ENCODE measurements at regions not wholly inside any gene's neighbourhood (a gene's known extent, or its start where the extent isn't known, plus 50 kb on each side); places are given as distances from the start of the nearest gene placed in this dataset.

- ATAC-seq = no peak
- BruUV-seq (replicated peaks) = no TSS peak
- no peaks in the 10 kb centered on the region for H3K36me3 ChIP-seq (ENCODE audit: control insufficient read depth in 1 of 2, insufficient read depth in 2 of 2, low read length in 2 of 2)
- no peak for DNase-seq (ENCODE audit: low read depth, low spot score)
- no peak overlapping the region for H3K27ac ChIP-seq (ENCODE audit: low read depth, low read length)
- H3K4me3 ChIP-seq (replicated peaks in 1 of 2; ENCODE audit: low read depth in 1 of 2, low read length in 2 of 2) = no peak overlapping the region
- H3K79me2 ChIP-seq (ENCODE audit: insufficient read depth, low read length) = no peaks in the 10 kb centered on the region
- H3K9ac ChIP-seq (ENCODE audit: low read length) = no peak overlapping the region
- ChIA-PET RAD21 (ENCODE audit: low non-redundant PET in 1 of 2, low total read pairs in 2 of 2, uncharacterized antibody in 2 of 2, unreplicated experiment in 2 of 2) (no interaction called here), CTCF (no interaction called here), POLR2A (no interaction called here)
- no peak overlapping the region for H3K4me2 ChIP-seq (ENCODE audit: low read length)
- peaks cover 4 to 26% of the 10 kb centered on the region in 2 experiments; a peak in 2 of 4 replicates for H3K9me3 ChIP-seq (ENCODE audit: control insufficient read depth in 1 of 2, insufficient read depth in 1 of 2, low read depth in 1 of 2, low read length in 2 of 2)
- no peaks in the 10 kb centered on the region for H3K9me2 ChIP-seq (ENCODE audit: insufficient read depth)
- TF ChIP-seq SIN3A (IDR thresholded peaks at IDR 0.05; ENCODE audit: low read depth) (no peak), MAX (IDR thresholded peaks at IDR 0.05) (no peak), SRF (IDR thresholded peaks at IDR 0.05; ENCODE audit: low read depth) (no peak), FOSL1 (IDR thresholded peaks at IDR 0.05; ENCODE audit: low read depth) (no peak), ATF3 (IDR thresholded peaks at IDR 0.05) (no peak), EZH2phosphoT487 (IDR thresholded peaks at IDR 0.05; ENCODE audit: borderline replicate concordance) (no peak), ZNF274 (IDR thresholded peaks at IDR 0.05; ENCODE audit: low read depth, low read length) (no peak), CEBPB (IDR thresholded peaks at IDR 0.05; ENCODE audit: low read depth) (no peak), POLR2AphosphoS5 (IDR thresholded peaks at IDR 0.05; ENCODE audit: low read depth, low read length) (no peak), EZH2 (IDR thresholded peaks at IDR 0.05) (no peak), REST (IDR thresholded peaks at IDR 0.05; ENCODE audit: low read depth) (no peak), CBX3 (IDR thresholded peaks at IDR 0.05; ENCODE audit: low read depth) (no peak), EGR1 (IDR thresholded peaks at IDR 0.05; ENCODE audit: low read depth) (no peak), JUND (IDR thresholded peaks at IDR 0.05) (no peak), CTCF (IDR thresholded peaks at IDR 0.05 in 2 of 3, conservative IDR thresholded peaks at IDR 0.05 in 1 of 3; ENCODE audit: borderline replicate concordance in 1 of 3, insufficient read depth in 1 of 3, low read depth in 2 of 3, low read length in 2 of 3) (no peak)
- H3K27me3 ChIP-seq (ENCODE audit: insufficient read depth, low read length) = no peaks in the 10 kb centered on the region
- no peak overlapping the region for H2AFZ ChIP-seq (ENCODE audit: low read depth, low read length, poor library complexity, severe bottlenecking)
- H3K4me1 ChIP-seq (ENCODE audit: control insufficient read depth in 1 of 2, insufficient read depth in 2 of 2, low read length in 2 of 2) = no peaks in the 10 kb centered on the region
- intact Hi-C loops (cut with micrococcal nuclease) = no loop called here
- H4K20me1 ChIP-seq (ENCODE audit: insufficient read depth) = no peaks in the 10 kb centered on the region
Measured at GRCh38 chr3:74787011-74787410, 172.6 kb upstream of the CNTN3 start.

All from HCT116 (cell line).